Prostate gland (tissue), 2 donors: ENCODE measurements at regions not wholly inside any gene's neighbourhood (a gene's known extent, or its start where the extent isn't known, plus 50 kb on each side); places are given as distances from the start of the nearest gene placed in this dataset.
A peak's percentile ranks its signal among the peaks of the same experiment; 100 is the strongest.

Experiments
- DNase-seq: peaks from one replicate; pipeline ENCODE4 v3.0.0-alpha.2; 2019; ENCODE audit warnings: low spot score
- H3K27ac ChIP-seq, 2 donors: fragments of 200-600 bp; sonication (generic); 2 replicates each; pipeline ENCODE4 v1.5.1; 2017 to 2019
- H3K27me3 ChIP-seq: fragments of 200-600 bp; sonication (generic); replicated peaks from 2 replicates; pipeline ENCODE4 v1.5.1; 2019; ENCODE audit not compliant: insufficient read depth
- H3K36me3 ChIP-seq, 2 donors: fragments of 200-600 bp; sonication (generic); 1 replicate in 1 of 2; 2 replicates in 1 of 2; pipeline versions ENCODE4 v1.5.1 to v1.8.1; 2017 to 2019
- H3K4me1 ChIP-seq: fragments of 200-600 bp; sonication (generic); replicated peaks from 2 replicates; pipeline ENCODE4 v1.5.1; 2019
- H3K4me3 ChIP-seq, 2 donors: fragments of 200-600 bp; sonication (generic); 2 replicates each; pipeline ENCODE4 v1.5.1; 2017 to 2019
- H3K9me3 ChIP-seq: fragments of 200-600 bp; sonication (generic); 2 replicates; pipeline ENCODE4 v1.5.1; 2017
- POLR2A ChIP-seq: fragments of 450-650 bp; IDR thresholded peaks from one replicate; pipeline ENCODE4 v1.6.1; 2016; ENCODE audit warnings: antibody characterized with exemption, mild to moderate bottlenecking
- POLR2AphosphoS5 ChIP-seq: sonication (generic); formaldehyde crosslinking; IDR thresholded peaks from one replicate; pipeline ENCODE4 v1.6.1; 2017; ENCODE audit warnings: antibody characterized with exemption
- WGBS: methylation state at CpG from one replicate; pipeline ENCODE4 v1.1.5; 2018; 5-methylcytosine and 5-hydroxymethylcytosine counted together
- intact Hi-C: fragments of 100-400 bp; cut with DNase I; formaldehyde crosslinking; loops from one replicate; pipeline ENCODE4 v1.14.2; 2022
- TF ChIP-seq, protein P1 (sequence below), 4 experiments: fragments of 200-600 bp in 2 of 4; fragments of 450-650 bp in 2 of 4; sonication (generic) in 2 of 4; IDR thresholded peaks; 1 replicate in 3 of 4; 2 replicates in 1 of 4; pipeline ENCODE4 v1.5.1; 2016 to 2019; ENCODE audit warnings: antibody characterized with exemption in 4 of 4, mild to moderate bottlenecking in 2 of 4, moderate library complexity in 2 of 4

DNA sequence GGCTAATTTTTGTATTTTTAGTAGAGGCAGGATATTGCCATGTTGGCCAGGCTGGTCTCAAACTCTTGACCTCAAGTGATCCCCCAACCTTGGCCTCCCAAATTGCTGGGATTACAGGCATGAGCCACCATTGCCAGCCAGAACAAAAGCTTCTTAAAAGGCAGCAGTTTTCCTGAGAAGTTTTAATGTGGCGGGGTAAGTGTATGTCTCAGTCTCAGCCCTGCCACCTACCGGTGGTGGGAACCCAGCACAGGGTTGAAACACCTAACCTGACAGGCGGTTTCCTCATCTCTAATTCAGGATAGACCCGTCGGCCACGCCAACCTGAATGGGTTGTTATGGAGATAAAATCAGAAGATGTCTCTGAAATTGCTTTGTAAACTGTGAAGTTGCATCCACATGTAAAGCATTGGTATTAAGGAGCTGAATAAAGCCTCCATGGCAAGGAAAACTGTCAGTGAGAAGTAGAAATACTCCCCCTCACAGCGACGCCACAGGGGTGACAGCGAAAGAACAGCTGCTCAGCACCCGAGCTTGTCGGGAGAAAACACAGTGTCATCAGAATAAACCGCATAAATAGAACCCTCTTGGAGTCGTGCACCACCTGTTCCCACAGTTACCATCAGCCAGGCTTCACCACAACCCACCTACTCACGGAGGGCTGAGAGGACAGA lies 165.9 kb upstream of the NCAM1 start:
- Histone ChIP-seq H3K9me3 (no peaks in the 10 kb centered on the region), H3K4me1 (no peaks in the 10 kb centered on the region), H3K27ac (no peak overlapping the region), H3K27me3 (no peaks in the 10 kb centered on the region), H3K4me3 (no peak overlapping the region), H3K36me3 (no peaks in the 10 kb centered on the region)
- no peak for DNase-seq
- WGBS = 50% methylated on average over 14 of the region's 14 CpGs
- no peak for TF ChIP-seq POLR2A
- TF ChIP-seq, protein P1, sequence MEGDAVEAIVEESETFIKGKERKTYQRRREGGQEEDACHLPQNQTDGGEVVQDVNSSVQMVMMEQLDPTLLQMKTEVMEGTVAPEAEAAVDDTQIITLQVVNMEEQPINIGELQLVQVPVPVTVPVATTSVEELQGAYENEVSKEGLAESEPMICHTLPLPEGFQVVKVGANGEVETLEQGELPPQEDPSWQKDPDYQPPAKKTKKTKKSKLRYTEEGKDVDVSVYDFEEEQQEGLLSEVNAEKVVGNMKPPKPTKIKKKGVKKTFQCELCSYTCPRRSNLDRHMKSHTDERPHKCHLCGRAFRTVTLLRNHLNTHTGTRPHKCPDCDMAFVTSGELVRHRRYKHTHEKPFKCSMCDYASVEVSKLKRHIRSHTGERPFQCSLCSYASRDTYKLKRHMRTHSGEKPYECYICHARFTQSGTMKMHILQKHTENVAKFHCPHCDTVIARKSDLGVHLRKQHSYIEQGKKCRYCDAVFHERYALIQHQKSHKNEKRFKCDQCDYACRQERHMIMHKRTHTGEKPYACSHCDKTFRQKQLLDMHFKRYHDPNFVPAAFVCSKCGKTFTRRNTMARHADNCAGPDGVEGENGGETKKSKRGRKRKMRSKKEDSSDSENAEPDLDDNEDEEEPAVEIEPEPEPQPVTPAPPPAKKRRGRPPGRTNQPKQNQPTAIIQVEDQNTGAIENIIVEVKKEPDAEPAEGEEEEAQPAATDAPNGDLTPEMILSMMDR (IDR thresholded peaks at IDR 0.05) = peak in 3 of 4 experiments; percentile 28 to 50 (median 36)
- intact Hi-C loops = loop anchor here (5.0 to 10.0 kb wide), 5 partner anchors 167 to 503 kb away; partner anchors contain the start of gene NCAM1

DNA sequence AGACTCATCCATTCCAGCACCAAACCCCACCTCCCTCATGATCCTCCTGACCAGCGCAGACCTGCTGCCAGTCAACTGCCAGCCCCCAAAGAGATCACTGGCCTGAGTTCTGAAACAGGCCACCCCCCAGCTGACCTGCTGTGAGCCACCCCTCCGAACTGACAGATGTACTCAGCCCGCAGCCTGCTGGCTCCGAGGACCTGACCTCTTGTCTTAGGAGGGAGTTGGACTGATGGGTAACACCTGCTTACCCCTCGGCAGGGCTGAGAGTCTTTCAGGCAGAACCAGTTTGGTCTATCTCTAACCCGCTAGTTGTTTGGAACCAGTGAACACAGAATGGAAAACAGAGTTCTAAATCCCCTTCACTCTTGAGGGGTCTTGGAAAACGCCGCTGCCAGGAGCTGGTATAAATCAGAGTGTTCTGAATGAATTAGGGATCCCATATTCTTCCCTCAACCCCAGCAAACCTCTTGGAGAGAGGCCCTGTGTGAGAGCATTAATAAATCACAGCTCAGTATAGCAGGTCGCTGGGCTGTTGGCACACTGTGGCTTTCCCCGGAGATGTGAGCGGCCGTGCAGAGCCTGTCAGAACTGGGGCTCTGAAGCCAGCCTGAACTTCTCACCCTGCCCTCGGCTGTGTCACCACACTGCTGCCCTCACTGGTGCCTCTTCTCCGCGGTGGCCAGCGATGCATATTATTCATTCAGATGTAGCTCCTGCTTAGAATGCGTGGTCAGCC lies 165.1 kb upstream of the NCAM1 start:
- Histone ChIP-seq H3K4me3 (no peak overlapping the region), H3K27me3 (no peaks in the 10 kb centered on the region), H3K36me3 (no peaks in the 10 kb centered on the region), H3K27ac (no peak overlapping the region), H3K9me3 (no peaks in the 10 kb centered on the region), H3K4me1 (no peaks in the 10 kb centered on the region)
- TF ChIP-seq, protein P1 (IDR thresholded peaks at IDR 0.05) = no peak
- TF ChIP-seq POLR2AphosphoS5 = no peak
- no peak for TF ChIP-seq POLR2A
- 33% methylated on average over 17 of the region's 17 CpGs for WGBS
- intact Hi-C loops = loop anchor here (5.0 to 10.0 kb wide), 5 partner anchors 166 to 504 kb away; partner anchors contain the start of gene NCAM1
- no peak for DNase-seq

DNA sequence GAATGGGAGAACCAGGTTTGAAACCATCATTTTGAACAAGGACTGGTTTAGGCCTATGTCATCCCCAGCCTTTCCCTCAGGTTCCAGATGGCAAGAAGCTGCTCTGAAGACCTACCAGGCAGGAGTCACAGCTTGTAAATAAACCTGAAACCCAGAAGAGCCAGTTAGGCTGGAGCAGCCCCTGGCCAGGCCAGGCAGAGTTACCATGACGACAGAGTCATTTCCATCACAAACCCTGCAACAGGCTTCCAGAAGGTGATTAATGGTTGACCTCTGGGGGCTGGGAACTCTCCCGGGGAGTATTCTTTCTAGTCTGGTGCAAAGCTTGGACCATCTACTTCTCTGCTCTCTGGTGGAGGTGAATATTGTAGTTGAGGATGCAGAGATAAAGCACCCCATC lies 164.1 kb upstream of the NCAM1 start:
- TF ChIP-seq POLR2AphosphoS5 (no peak), POLR2A (no peak)
- TF ChIP-seq, protein P1 (IDR thresholded peaks at IDR 0.05) = no peak
- Histone ChIP-seq H3K36me3 (no peaks in the 10 kb centered on the region), H3K27me3 (no peaks in the 10 kb centered on the region), H3K27ac (no peak overlapping the region), H3K9me3 (no peaks in the 10 kb centered on the region), H3K4me1 (no peaks in the 10 kb centered on the region), H3K4me3 (no peak overlapping the region)
- WGBS = 63% methylated on average over 2 of the region's 2 CpGs
- intact Hi-C loops = loop anchor here (5.0 to 10.0 kb wide), 5 partner anchors 165 to 505 kb away; partner anchors contain the start of gene NCAM1
- DNase-seq = no peak

DNA sequence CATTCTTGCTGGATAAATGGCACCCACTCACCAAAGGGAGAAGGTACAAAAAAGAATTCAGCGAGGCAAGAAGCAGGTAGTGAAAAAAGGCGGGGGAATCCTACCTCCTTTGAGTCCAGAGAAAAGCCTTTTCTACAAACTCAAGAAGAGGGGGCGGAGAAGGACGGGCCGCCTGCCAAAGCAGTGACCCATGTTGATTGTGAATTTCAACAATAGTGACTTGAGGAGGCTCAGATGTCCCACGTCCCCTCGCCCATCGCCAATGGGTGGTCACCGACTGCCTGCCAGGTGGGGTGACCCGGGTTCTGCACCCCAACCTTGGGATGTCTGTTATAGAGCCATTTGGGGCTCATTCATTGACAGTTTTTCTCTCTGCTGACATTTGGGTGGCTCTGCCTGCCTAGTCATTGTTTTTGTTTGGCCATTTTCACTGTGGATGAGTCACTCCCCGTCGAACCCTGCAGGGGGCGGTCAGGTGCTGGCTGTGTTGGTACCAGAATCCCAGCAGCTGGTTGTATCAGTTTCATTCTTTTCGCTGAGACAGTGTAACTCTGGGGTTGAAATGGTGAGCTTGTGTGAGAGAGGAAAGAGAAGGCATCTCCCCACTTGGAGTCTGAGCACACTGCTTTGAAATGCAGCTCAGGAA lies 163.4 kb upstream of the NCAM1 start:
- 72% methylated on average over 14 of the region's 14 CpGs for WGBS
- DNase-seq = no peak
- intact Hi-C loops = loop anchor here (5.0 to 10.0 kb wide), 5 partner anchors 165 to 505 kb away; partner anchors contain the start of gene NCAM1
- Histone ChIP-seq H3K27ac (no peak overlapping the region), H3K4me3 (no peak overlapping the region), H3K27me3 (no peaks in the 10 kb centered on the region), H3K4me1 (no peaks in the 10 kb centered on the region), H3K36me3 (no peaks in the 10 kb centered on the region), H3K9me3 (no peaks in the 10 kb centered on the region)
- no peak for TF ChIP-seq POLR2A
- TF ChIP-seq, protein P1 (IDR thresholded peaks at IDR 0.05) = peak in 2 of 4 experiments; percentile 24 to 37
- no peak for TF ChIP-seq POLR2AphosphoS5
